ENCODE measurements at regions not wholly inside any gene's neighbourhood (a gene's known extent, or its start where the extent isn't known, plus 50 kb on each side); places are given as distances from the start of the nearest gene placed in this dataset.

- no peak for TF ChIP-seq CTCF (IDR thresholded peaks at IDR 0.05)
- no peak for TF ChIP-seq POLR2A (IDR thresholded peaks at IDR 0.05)
- no peak for TF ChIP-seq EP300 (IDR thresholded peaks at IDR 0.05)
- no peak for TF ChIP-seq POLR2AphosphoS5 (IDR thresholded peaks at IDR 0.05)
Observed at GRCh38 chr6:106744781-106745180, 115.4 kb downstream of the QRSL1 start.
